Gastrocnemius medialis (tissue), 4 donors: ENCODE measurements at regions not wholly inside any gene's neighbourhood (a gene's known extent, or its start where the extent isn't known, plus 50 kb on each side); places are given as distances from the start of the nearest gene placed in this dataset.

ENCODE experiments used
- ATAC-seq, 2 donors: fragments of 150-250 bp; one replicate each; pipeline ENCODE4 v1.9.1; 2016
- DNase-seq, 2 donors: peaks; one replicate each; pipeline ENCODE4 v3.0.0-alpha.2; 2019
- H3K27ac ChIP-seq, 4 donors: fragments of 200-600 bp; sonication (generic); 1 replicate in 1 of 4; 2 replicates in 3 of 4; pipeline ENCODE4 v1.5.1; 2016 to 2018; ENCODE audit warnings: mild to moderate bottlenecking in 2 of 4, moderate library complexity in 1 of 4
- H3K27me3 ChIP-seq, 3 donors: fragments of 200-600 bp; sonication (generic) in 2 of 3; 1 replicate in 1 of 3; 2 replicates in 2 of 3; pipeline versions ENCODE4 v1.5.1 to v1.6.0; 2016 to 2019; ENCODE audit warnings: mild to moderate bottlenecking in 1 of 3, moderate library complexity in 1 of 3
- H3K36me3 ChIP-seq, 2 donors: fragments of 200-600 bp; sonication (generic) in 1 of 2; one replicate each; pipeline ENCODE4 v1.5.1; 2017 to 2018
- H3K4me1 ChIP-seq, 2 donors: fragments of 200-600 bp; sonication (generic) in 1 of 2; one replicate each; pipeline ENCODE4 v1.5.1; 2016 to 2017; ENCODE audit warnings: mild to moderate bottlenecking in 2 of 2
- H3K4me3 ChIP-seq, 4 donors: fragments of 200-600 bp; sonication (generic) in 3 of 4; 1 replicate in 1 of 4; 2 replicates in 3 of 4; pipeline ENCODE4 v1.5.1; 2016 to 2019; ENCODE audit warnings: mild to moderate bottlenecking in 2 of 4
- H3K9me3 ChIP-seq, 3 donors: fragments of 200-600 bp; sonication (generic) in 2 of 3; 1 replicate in 1 of 3; 2 replicates in 2 of 3; pipeline ENCODE4 v1.5.1; 2016 to 2019
- CTCF ChIP-seq, 5 experiments: fragments of 450-650 bp in 3 of 5; fragments of 200-600 bp in 2 of 5; sonication (generic) in 2 of 5; IDR thresholded peaks in 4 of 5; conservative IDR thresholded peaks in 1 of 5; 1 replicate in 4 of 5; 2 replicates in 1 of 5; pipeline ENCODE4 v1.5.1; 2016 to 2019; ENCODE audit warnings: antibody characterized with exemption in 5 of 5, mild to moderate bottlenecking in 3 of 5, moderate library complexity in 3 of 5
- POLR2A ChIP-seq, 2 donors: fragments of 450-650 bp; IDR thresholded peaks; one replicate each; pipeline ENCODE4 v1.6.1; 2017; ENCODE audit warnings: antibody characterized with exemption in 2 of 2, mild to moderate bottlenecking in 2 of 2, moderate library complexity in 2 of 2
- in situ Hi-C, 4 donors: fragments of 200-750 bp; cut with MboI; loops; one replicate each; pipeline versions ENCODE4 v1.15.0 to v1.8.0; 2017; ENCODE audit warnings: low sequenced_read_pairs in 4 of 4
- intact Hi-C: fragments of 100-400 bp; cut with DNase I; formaldehyde crosslinking; loops from one replicate; pipeline ENCODE4 v1.15.1; 2023; ENCODE audit warnings: low total_unique reads

GRCh38 chr5:64074533-64074932 is 91.1 kb upstream of the RNF180 start:
- intact Hi-C loops, result no loop called here

GRCh38 chr5:64069486-64069885 is 96.2 kb upstream of the RNF180 start:
- TF ChIP-seq CTCF (IDR thresholded peaks at IDR 0.05 in 4 of 5, conservative IDR thresholded peaks at IDR 0.05 in 1 of 5) (no peak), POLR2A (IDR thresholded peaks at IDR 0.05) (no peak)
- intact Hi-C loops (loop anchor here (5.0 kb wide), 1 partner anchor 927 kb away; no protein-coding TSS in a partner anchor), in situ Hi-C loops (no loop called here)
- DNase-seq (no peak), ATAC-seq (no peak)
- Histone ChIP-seq H3K9me3 (no peaks in the 10 kb centered on the region), H3K27ac (no peak overlapping the region), H3K4me1 (no peaks in the 10 kb centered on the region), H3K36me3 (no peaks in the 10 kb centered on the region), H3K4me3 (no peak overlapping the region), H3K27me3 (no peaks in the 10 kb centered on the region)

More at GRCh38 chr5:64074533-64074932, 91.1 kb upstream of the RNF180 start:
- Histone ChIP-seq H3K27ac (no peak overlapping the region), H3K27me3 (no peaks in the 10 kb centered on the region), H3K9me3 (no peaks in the 10 kb centered on the region), H3K36me3 (no peaks in the 10 kb centered on the region), H3K4me1 (no peaks in the 10 kb centered on the region), H3K4me3 (no peak overlapping the region)
- in situ Hi-C loops, result no loop called here
- TF ChIP-seq POLR2A (IDR thresholded peaks at IDR 0.05), result no peak
- peak in 1 of 5 experiments; percentile 11 for TF ChIP-seq CTCF (IDR thresholded peaks at IDR 0.05 in 4 of 5, conservative IDR thresholded peaks at IDR 0.05 in 1 of 5)
- DNase-seq (no peak), ATAC-seq (no peak)

- in situ Hi-C loops, result no loop called here
- peaks cover 0 to 4% (median 0%) of the 10 kb centered on the region in 3 donors for H3K9me3 ChIP-seq
- H3K4me1 ChIP-seq, result no peaks in the 10 kb centered on the region
- no peak overlapping the region for H3K4me3 ChIP-seq
- TF ChIP-seq POLR2A (IDR thresholded peaks at IDR 0.05) (no peak), CTCF (IDR thresholded peaks at IDR 0.05 in 4 of 5, conservative IDR thresholded peaks at IDR 0.05 in 1 of 5) (no peak)
- no peaks in the 10 kb centered on the region for H3K36me3 ChIP-seq
- ATAC-seq, result no peak
- no peaks in the 10 kb centered on the region for H3K27me3 ChIP-seq
- no peak for DNase-seq
- intact Hi-C loops, result no loop called here
- no peak overlapping the region for H3K27ac ChIP-seq
These were observed 88.1 kb upstream of the HTR1A start for GRCh38 chr5:64050296-64050695.

GRCh38 chr5:64040490-64040889 is 78.2 kb upstream of the HTR1A start:
- H3K27ac ChIP-seq, result no peak overlapping the region
- H3K9me3 ChIP-seq, result no peaks in the 10 kb centered on the region
- H3K4me1 ChIP-seq, result no peaks in the 10 kb centered on the region
- DNase-seq, result no peak
- intact Hi-C loops, result no loop called here
- no peaks in the 10 kb centered on the region for H3K27me3 ChIP-seq
- no peak for ATAC-seq
- H3K4me3 ChIP-seq, result no peak overlapping the region
- in situ Hi-C loops, result no loop called here
- TF ChIP-seq POLR2A (IDR thresholded peaks at IDR 0.05), result no peak
- TF ChIP-seq CTCF (IDR thresholded peaks at IDR 0.05 in 4 of 5, conservative IDR thresholded peaks at IDR 0.05 in 1 of 5), result no peak
- no peaks in the 10 kb centered on the region for H3K36me3 ChIP-seq

- ATAC-seq (no peak), DNase-seq (no peak)
- Histone ChIP-seq H3K4me1 (no peaks in the 10 kb centered on the region), H3K36me3 (no peaks in the 10 kb centered on the region), H3K9me3 (no peaks in the 10 kb centered on the region), H3K4me3 (no peak overlapping the region), H3K27me3 (no peaks in the 10 kb centered on the region), H3K27ac (no peak overlapping the region)
- intact Hi-C loops (no loop called here), in situ Hi-C loops (no loop called here)
- no peak for TF ChIP-seq POLR2A (IDR thresholded peaks at IDR 0.05)
- TF ChIP-seq CTCF (IDR thresholded peaks at IDR 0.05 in 4 of 5, conservative IDR thresholded peaks at IDR 0.05 in 1 of 5), result no peak
These were observed 64.2 kb upstream of the HTR1A start for GRCh38 chr5:64026493-64026892.
